HEK293 (cell line): ENCODE measurements at regions not wholly inside any gene's neighbourhood (a gene's known extent, or its start where the extent isn't known, plus 50 kb on each side); places are given as distances from the start of the nearest gene placed in this dataset.

Source experiments
- CTCF ChIA-PET: fragments of 350-600 bp; formaldehyde crosslinking; extraction: SDS; loops from one replicate; lab custom pipeline; 2021; ENCODE audit warnings: antibody characterized with exemption; lab: Yijun Ruan, JAX
- POLR2A ChIA-PET: fragments of 300-600 bp; formaldehyde crosslinking; extraction: SDS; loops from one replicate; lab custom pipeline; 2020; ENCODE audit warnings: antibody characterized with exemption, inconsistent platforms; lab: Yijun Ruan, JAX
- H3K27ac ChIP-seq: fragments of 200-500 bp; sonication (Bioruptor generic); 2 replicates; pipeline ENCODE4 v1.5.1; 2014; ENCODE audit warnings: low read depth, low read length, control low read depth, inconsistent platforms; ENCODE audit errors: extremely low read depth
- H3K36me3 ChIP-seq, 2 experiments: fragments of 200-500 bp in 1 of 2; sonication (Bioruptor generic) in 1 of 2; 1 replicate in 1 of 2; 2 replicates in 1 of 2; pipeline ENCODE4 v1.5.1; 2014 to 2017; ENCODE audit warnings: inconsistent platforms in 2 of 2, low read length in 2 of 2; ENCODE audit not compliant: control insufficient read depth in 2 of 2, insufficient read depth in 1 of 2
- H3K4me1 ChIP-seq: fragments of 200-500 bp; sonication (Bioruptor generic); 2 replicates; pipeline ENCODE4 v1.5.1; 2014; ENCODE audit warnings: mild to moderate bottlenecking, low read length, inconsistent platforms; ENCODE audit not compliant: control insufficient read depth, insufficient read depth
- H3K4me3 ChIP-seq: 2 replicates; pipeline ENCODE4 v1.5.1; 2011; ENCODE audit warnings: low read depth, mild to moderate bottlenecking, control low read depth, low read length, moderate library complexity
- H3K9me3 ChIP-seq: fragments of 200-500 bp; sonication (Bioruptor generic); 2 replicates; pipeline ENCODE4 v1.5.1; 2014; ENCODE audit warnings: low read depth, low read length, inconsistent platforms; ENCODE audit not compliant: control insufficient read depth, insufficient read depth
- ELK4 ChIP-seq: IDR thresholded peaks from 2 replicates; pipeline ENCODE4 v1.6.1; 2011; ENCODE audit warnings: mild to moderate bottlenecking, low read depth, low read length, borderline replicate concordance
- PRDM10 ChIP-seq: fragments of 450-650 bp; formaldehyde crosslinking; IDR thresholded peaks from 2 replicates; pipeline ENCODE4 v1.5.1; 2016; ENCODE audit warnings: missing biosample characterization, missing genetic modification characterization
- SCRT2 ChIP-seq: fragments of 450-650 bp; formaldehyde crosslinking; IDR thresholded peaks from 2 replicates; pipeline ENCODE4 v1.5.1; 2016; ENCODE audit warnings: missing biosample characterization, missing genetic modification characterization
- ZNF169 ChIP-seq: fragments of 450-650 bp; formaldehyde crosslinking; IDR thresholded peaks from 2 replicates; pipeline ENCODE4 v1.5.1; 2016; ENCODE audit warnings: missing biosample characterization, missing genetic modification characterization
- ZNF221 ChIP-seq: fragments of 450-650 bp; formaldehyde crosslinking; IDR thresholded peaks from 2 replicates; pipeline ENCODE4 v1.5.1; 2017; ENCODE audit warnings: missing biosample characterization, missing genetic modification characterization, borderline replicate concordance
- ZNF23 ChIP-seq: fragments of 450-650 bp; formaldehyde crosslinking; IDR thresholded peaks from 2 replicates; pipeline ENCODE4 v1.5.1; 2016; ENCODE audit warnings: missing biosample characterization, missing genetic modification characterization, borderline replicate concordance
- ZNF248 ChIP-seq: fragments of 450-650 bp; formaldehyde crosslinking; IDR thresholded peaks from 2 replicates; pipeline ENCODE4 v1.5.1; 2017; ENCODE audit warnings: missing biosample characterization, missing genetic modification characterization
- ZNF280C ChIP-seq: fragments of 450-650 bp; formaldehyde crosslinking; IDR thresholded peaks from 2 replicates; pipeline ENCODE4 v1.5.1; 2016; ENCODE audit warnings: missing biosample characterization, missing genetic modification characterization
- ZNF335 ChIP-seq: fragments of 450-650 bp; formaldehyde crosslinking; conservative IDR thresholded peaks from 2 replicates; pipeline ENCODE4 v1.5.1; 2016; ENCODE audit warnings: missing biosample characterization, missing genetic modification characterization
- ZNF580 ChIP-seq: fragments of 450-650 bp; formaldehyde crosslinking; IDR thresholded peaks from 2 replicates; pipeline ENCODE4 v1.5.1; 2016; ENCODE audit warnings: missing biosample characterization, missing genetic modification characterization
- ZNF692 ChIP-seq: fragments of 450-650 bp; formaldehyde crosslinking; IDR thresholded peaks from 2 replicates; pipeline ENCODE4 v1.5.1; 2016; ENCODE audit warnings: missing biosample characterization, missing genetic modification characterization
- ZNF776 ChIP-seq: fragments of 450-650 bp; formaldehyde crosslinking; IDR thresholded peaks from 2 replicates; pipeline ENCODE4 v1.5.0; 2017; ENCODE audit warnings: missing biosample characterization, missing genetic modification characterization, borderline replicate concordance

- Histone ChIP-seq H3K4me1 (0 out of 2 replicates have a peak, but pooled peaks cover 3% of the 10 kb centered on the region), H3K9me3 (no peaks in the 10 kb centered on the region), H3K27ac (no peak overlapping the region), H3K36me3 (no peaks in the 10 kb centered on the region), H3K4me3 (no peak overlapping the region)
- ChIA-PET CTCF (interaction anchor here (0.6 to 2.3 kb wide), 11 partner anchors 11 to 351 kb away, joined by 3 to 9 read pairs (median 4); no protein-coding TSS in a partner anchor), POLR2A (no interaction called here)
- TF ChIP-seq ZNF335 (peak; percentile 86), PRDM10 (tag by site-specific recombination) (peak; percentile 89), SCRT2 (tag by site-specific recombination) (0 out of 2 replicates have a peak, but pooled peaks have one; percentile 16), ZNF169 (tag by site-specific recombination) (no peak), ZNF580 (tag by site-specific recombination) (no peak)
- TF ChIP-seq, all 188 proteins: peak for 3
Observed at GRCh38 chr15:68524753-68525584, 53.8 kb upstream of the CORO2B start.

- Histone ChIP-seq H3K9me3 (no peaks in the 10 kb centered on the region), H3K4me1 (0 out of 2 replicates have a peak, but pooled peaks cover 3% of the 10 kb centered on the region), H3K4me3 (no peak overlapping the region), H3K36me3 (no peaks in the 10 kb centered on the region), H3K27ac (no peak overlapping the region)
- CTCF ChIA-PET, result interaction anchor here (0.7 to 2.3 kb wide), 7 partner anchors 13 to 912 kb away, joined by 3 to 9 read pairs (median 4); no protein-coding TSS in a partner anchor
- POLR2A ChIA-PET, result no interaction called here
- TF ChIP-seq ZNF248 (tag by site-specific recombination), result no peak
- no peak for TF ChIP-seq ZNF692 (tag by site-specific recombination)
- TF ChIP-seq ELK4, result no peak
- TF ChIP-seq ZNF776 (tag by site-specific recombination), result no peak
- no peak for TF ChIP-seq ZNF580 (tag by site-specific recombination)
- TF ChIP-seq ZNF221 (tag by site-specific recombination), result no peak
- no peak for TF ChIP-seq ZNF23
- TF ChIP-seq ZNF280C (tag by site-specific recombination), result no peak
- TF ChIP-seq, all 188 proteins: peak for 0
Observed at GRCh38 chr15:68525815-68526214, 53.0 kb upstream of the CORO2B start.
